ENCODE measurements at regions not wholly inside any gene's neighbourhood (a gene's known extent, or its start where the extent isn't known, plus 50 kb on each side); places are given as distances from the start of the nearest gene placed in this dataset.

- peak; percentile 47 for DNase-seq
These were observed 336.8 kb upstream of the IGFBP3 start for GRCh38 chr7:46257761-46258448.

- DNase-seq = no peak
These were observed 336.0 kb upstream of the IGFBP3 start for GRCh38 chr7:46256870-46257661.

- no peak for DNase-seq
These were observed 332.4 kb upstream of the IGFBP3 start for GRCh38 chr7:46253520-46253919.

GRCh38 chr7:46247664-46248063 is 326.6 kb upstream of the IGFBP3 start:
- no peak for DNase-seq

- no peak for DNase-seq
These were observed 324.6 kb upstream of the IGFBP3 start for GRCh38 chr7:46245586-46246111.

- no peak for DNase-seq
These were observed 323.7 kb upstream of the IGFBP3 start for GRCh38 chr7:46244757-46245156.

GRCh38 chr7:46243406-46243805 is 322.3 kb upstream of the IGFBP3 start:
- DNase-seq = no peak

GRCh38 chr7:46239846-46240245 is 318.8 kb upstream of the IGFBP3 start:
- no peak for DNase-seq

GRCh38 chr7:46237466-46237865 is 316.4 kb upstream of the IGFBP3 start:
- DNase-seq = no peak

GRCh38 chr7:46233585-46234329 is 312.7 kb upstream of the IGFBP3 start:
- DNase-seq = no peak

GRCh38 chr7:46230990-46231305 is 309.9 kb upstream of the IGFBP3 start:
- no peak for DNase-seq

- no peak for DNase-seq
These were observed 309.4 kb upstream of the IGFBP3 start for GRCh38 chr7:46230298-46230989.

- DNase-seq = no peak
These were observed 308.3 kb upstream of the IGFBP3 start for GRCh38 chr7:46229409-46229808.

- DNase-seq = no peak
These were observed 305.8 kb upstream of the IGFBP3 start for GRCh38 chr7:46226860-46227259.

GRCh38 chr7:46224363-46224762 is 303.3 kb upstream of the IGFBP3 start:
- no peak for DNase-seq

GRCh38 chr7:46220066-46220630 is 299.1 kb upstream of the IGFBP3 start:
- no peak for DNase-seq

GRCh38 chr7:46218461-46219200 is 297.6 kb upstream of the IGFBP3 start:
- no peak for DNase-seq

GRCh38 chr7:46215987-46216567 is 295.0 kb upstream of the IGFBP3 start:
- DNase-seq = peak; percentile 75

GRCh38 chr7:46214526-46214925 is 293.5 kb upstream of the IGFBP3 start:
- DNase-seq = no peak

GRCh38 chr7:46213154-46213537 is 292.1 kb upstream of the IGFBP3 start:
- no peak for DNase-seq

- DNase-seq = no peak
These were observed 291.5 kb upstream of the IGFBP3 start for GRCh38 chr7:46212425-46213153.
